ENCODE measurements at regions not wholly inside any gene's neighbourhood (a gene's known extent, or its start where the extent isn't known, plus 50 kb on each side); places are given as distances from the start of the nearest gene placed in this dataset.

DNA sequence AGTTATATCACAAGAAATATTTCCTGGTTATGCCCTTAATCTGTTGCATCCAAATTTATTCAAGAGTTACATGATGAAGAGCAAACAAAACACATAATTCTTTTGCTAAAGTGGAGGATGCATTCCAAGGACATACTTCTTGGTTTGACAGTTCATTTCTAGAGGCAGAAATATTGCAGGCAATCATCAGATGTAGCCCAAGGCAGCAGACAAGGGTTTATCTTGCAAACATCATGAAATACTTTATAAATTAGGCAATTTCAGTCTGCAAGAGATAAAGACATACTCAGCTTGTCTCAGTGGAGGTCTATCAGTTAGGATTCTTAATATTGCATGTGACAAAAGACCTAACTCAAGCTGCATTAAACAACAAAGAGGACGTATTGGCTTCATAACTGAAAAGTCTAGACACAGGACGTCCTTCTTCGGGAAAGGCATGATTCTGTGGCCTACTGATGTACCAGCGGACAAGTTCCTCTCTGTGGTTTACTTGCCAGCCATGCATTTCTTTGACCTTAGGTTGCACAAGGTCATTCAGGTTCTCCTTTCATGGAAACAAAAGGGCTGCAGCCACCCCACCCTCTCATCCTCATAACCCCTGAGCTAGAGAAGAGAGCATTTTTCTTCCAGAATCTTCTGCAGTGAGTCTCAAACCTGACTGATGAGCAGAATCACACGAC lies 204.1 kb downstream of the KATNAL1 start:
- H3K9ac ChIP-seq (ENCODE audit: low read depth, low read length), result no peak overlapping the region
- H3K4me1 ChIP-seq (ENCODE audit: insufficient read depth, low read length), result no peaks in the 10 kb centered on the region
- no peak overlapping the region for H3K27ac ChIP-seq (ENCODE audit: low read length)
- H3K36me3 ChIP-seq (ENCODE audit: insufficient read depth, low read depth, low read length), result no peaks in the 10 kb centered on the region
- no peaks in the 10 kb centered on the region for H3K27me3 ChIP-seq (ENCODE audit: insufficient read depth, low read length)
- H3K9me3 ChIP-seq (ENCODE audit: insufficient read depth, low read depth, low read length), result no peaks in the 10 kb centered on the region
- no peak overlapping the region for H3K4me3 ChIP-seq (ENCODE audit: low read length)

DNA sequence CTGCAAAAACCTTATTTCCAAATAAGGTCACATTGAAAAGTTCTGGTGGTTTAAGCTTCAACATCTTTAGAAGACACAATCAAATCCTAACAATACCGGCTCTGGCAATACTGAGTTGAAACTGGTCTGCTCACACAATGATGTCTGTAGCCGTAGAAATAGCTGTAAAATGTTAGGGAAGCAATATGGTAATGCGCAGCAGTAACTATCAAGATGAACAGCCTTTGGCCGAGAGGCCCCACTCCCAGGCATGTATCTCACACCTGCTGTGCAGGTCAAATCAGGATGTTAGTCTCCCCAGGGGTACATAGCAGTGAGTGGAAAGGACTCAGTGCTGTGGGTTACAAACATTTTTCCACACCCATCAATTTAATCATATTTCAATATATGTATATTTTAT lies 207.1 kb downstream of the KATNAL1 start:
- no peak overlapping the region for H3K27ac ChIP-seq (ENCODE audit: low read length)
- H3K27me3 ChIP-seq (ENCODE audit: insufficient read depth, low read length), result no peaks in the 10 kb centered on the region
- H3K9me3 ChIP-seq (ENCODE audit: insufficient read depth, low read depth, low read length), result no peaks in the 10 kb centered on the region
- H3K4me1 ChIP-seq (ENCODE audit: insufficient read depth, low read length), result no peaks in the 10 kb centered on the region
- no peak overlapping the region for H3K9ac ChIP-seq (ENCODE audit: low read depth, low read length)
- no peaks in the 10 kb centered on the region for H3K36me3 ChIP-seq (ENCODE audit: insufficient read depth, low read depth, low read length)
- no peak overlapping the region for H3K4me3 ChIP-seq (ENCODE audit: low read length)

DNA sequence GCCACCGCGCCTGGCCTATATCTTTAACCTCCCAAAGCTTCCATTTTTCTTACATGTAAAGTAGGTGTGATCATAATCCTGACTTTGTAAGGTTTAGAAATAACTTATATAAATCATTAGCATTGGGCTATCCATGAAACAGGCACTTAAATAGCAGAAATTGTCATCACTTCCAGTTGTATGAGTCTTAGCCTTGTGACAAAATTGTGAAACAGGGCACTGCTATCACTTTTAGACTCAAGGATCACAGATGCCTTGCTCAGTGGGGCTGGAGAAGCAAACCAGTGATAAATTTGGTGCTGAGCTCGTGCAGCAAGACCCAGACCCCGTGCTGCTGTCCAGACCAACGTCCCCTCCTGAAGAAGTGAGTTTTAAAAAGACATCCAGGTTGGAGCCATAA lies 209.7 kb downstream of the KATNAL1 start:
- no peaks in the 10 kb centered on the region for H3K27me3 ChIP-seq (ENCODE audit: insufficient read depth, low read length)
- H3K36me3 ChIP-seq (ENCODE audit: insufficient read depth, low read depth, low read length), result no peaks in the 10 kb centered on the region
- no peaks in the 10 kb centered on the region for H3K4me1 ChIP-seq (ENCODE audit: insufficient read depth, low read length)
- no peak overlapping the region for H3K27ac ChIP-seq (ENCODE audit: low read length)
- no peak overlapping the region for H3K9ac ChIP-seq (ENCODE audit: low read depth, low read length)
- no peaks in the 10 kb centered on the region for H3K9me3 ChIP-seq (ENCODE audit: insufficient read depth, low read depth, low read length)
- no peak overlapping the region for H3K4me3 ChIP-seq (ENCODE audit: low read length)

DNA sequence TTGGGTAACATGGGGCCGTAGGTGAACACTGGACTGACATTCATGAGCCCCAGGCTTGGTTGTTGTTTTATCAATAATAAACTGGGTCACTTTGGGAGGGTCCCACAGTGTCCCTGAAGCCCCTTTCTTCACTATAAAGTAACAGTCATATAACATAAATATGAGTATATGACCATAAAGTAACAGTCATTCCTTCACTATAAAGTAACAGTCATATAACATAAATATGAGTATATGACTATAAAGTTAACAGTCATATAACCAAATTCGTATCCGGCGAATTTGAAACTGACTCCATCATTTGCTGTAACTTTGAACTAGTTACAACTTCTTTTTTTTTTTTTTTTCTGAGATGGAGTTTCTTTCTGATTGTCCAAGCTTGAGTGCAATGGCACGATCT lies 210.3 kb downstream of the KATNAL1 start:
- Histone ChIP-seq H3K27me3 (ENCODE audit: insufficient read depth, low read length) (no peaks in the 10 kb centered on the region), H3K27ac (ENCODE audit: low read length) (no peak overlapping the region), H3K36me3 (ENCODE audit: insufficient read depth, low read depth, low read length) (no peaks in the 10 kb centered on the region), H3K4me1 (ENCODE audit: insufficient read depth, low read length) (no peaks in the 10 kb centered on the region), H3K4me3 (ENCODE audit: low read length) (no peak overlapping the region), H3K9me3 (ENCODE audit: insufficient read depth, low read depth, low read length) (no peaks in the 10 kb centered on the region), H3K9ac (ENCODE audit: low read depth, low read length) (no peak overlapping the region)

DNA sequence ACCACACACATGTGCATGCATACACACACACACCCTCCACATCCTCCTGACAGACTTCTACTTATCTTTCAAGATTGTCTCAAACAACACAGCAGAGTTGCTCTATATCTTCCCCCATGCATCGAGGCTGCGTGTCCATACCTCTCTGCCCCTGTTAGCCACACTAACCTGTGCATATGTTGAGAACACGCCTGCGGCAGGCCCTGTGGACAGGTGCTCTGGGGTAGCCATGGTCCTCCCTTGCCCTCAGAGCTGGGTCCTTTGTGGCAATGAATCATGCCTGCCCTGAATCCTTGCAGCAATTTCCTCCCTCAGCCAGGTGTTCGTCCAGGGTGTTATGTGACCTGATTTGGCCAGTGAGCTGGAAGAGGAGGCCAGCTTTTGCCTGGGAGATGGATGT lies 213.3 kb downstream of the KATNAL1 start:
- H3K4me1 ChIP-seq (ENCODE audit: insufficient read depth, low read length), result no peaks in the 10 kb centered on the region
- no peaks in the 10 kb centered on the region for H3K27me3 ChIP-seq (ENCODE audit: insufficient read depth, low read length)
- no peaks in the 10 kb centered on the region for H3K9me3 ChIP-seq (ENCODE audit: insufficient read depth, low read depth, low read length)
- H3K4me3 ChIP-seq (ENCODE audit: low read length), result no peak overlapping the region
- no peak overlapping the region for H3K27ac ChIP-seq (ENCODE audit: low read length)
- no peak overlapping the region for H3K9ac ChIP-seq (ENCODE audit: low read depth, low read length)
- no peaks in the 10 kb centered on the region for H3K36me3 ChIP-seq (ENCODE audit: insufficient read depth, low read depth, low read length)

DNA sequence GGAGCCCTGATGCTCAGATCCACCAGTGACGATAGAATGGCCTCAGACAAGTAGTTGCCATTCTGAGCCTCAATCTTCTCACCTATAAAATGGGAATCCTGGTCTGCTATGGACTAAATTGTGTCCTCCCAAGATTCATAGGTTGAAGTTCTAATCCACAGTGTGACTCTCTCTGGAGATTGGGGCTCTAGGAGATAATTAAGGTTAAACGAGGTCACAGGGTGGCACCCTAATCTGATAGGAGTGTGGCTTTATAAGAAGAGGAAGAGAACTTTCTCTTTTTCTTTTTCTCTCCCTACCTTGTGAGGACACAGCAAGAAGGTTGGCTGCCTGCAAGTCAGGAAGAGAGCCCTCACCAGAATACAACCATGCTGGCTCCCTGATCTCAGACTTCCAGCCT lies 214.1 kb downstream of the KATNAL1 start:
- Histone ChIP-seq H3K9ac (ENCODE audit: low read depth, low read length) (no peak overlapping the region), H3K9me3 (ENCODE audit: insufficient read depth, low read depth, low read length) (no peaks in the 10 kb centered on the region), H3K27me3 (ENCODE audit: insufficient read depth, low read length) (no peaks in the 10 kb centered on the region)

DNA sequence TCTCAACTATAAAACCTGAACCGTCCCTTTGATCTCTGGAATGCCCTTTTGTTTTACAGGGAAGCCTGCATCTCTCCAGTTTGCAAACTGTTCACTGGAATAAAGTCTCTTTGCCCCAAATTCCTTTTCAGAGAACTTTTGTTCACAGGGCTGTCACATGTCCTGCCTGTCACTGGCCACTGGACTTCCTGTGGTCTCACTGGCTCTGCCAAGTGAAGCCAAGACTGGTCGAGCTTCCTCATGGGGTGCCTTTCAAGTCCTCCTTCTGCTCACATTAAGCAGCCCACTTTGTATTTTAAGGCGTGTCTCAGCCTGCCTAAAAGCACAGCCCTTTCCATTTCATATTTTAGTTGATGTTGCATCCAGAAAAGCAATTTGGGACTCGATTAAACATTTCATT lies 215.7 kb downstream of the KATNAL1 start:
- Histone ChIP-seq H3K27me3 (ENCODE audit: insufficient read depth, low read length) (no peaks in the 10 kb centered on the region), H3K4me3 (ENCODE audit: low read length) (no peak overlapping the region), H3K9ac (ENCODE audit: low read depth, low read length) (no peak overlapping the region), H3K36me3 (ENCODE audit: insufficient read depth, low read depth, low read length) (no peaks in the 10 kb centered on the region), H3K4me1 (ENCODE audit: insufficient read depth, low read length) (no peaks in the 10 kb centered on the region), H3K9me3 (ENCODE audit: insufficient read depth, low read depth, low read length) (no peaks in the 10 kb centered on the region), H3K27ac (ENCODE audit: low read length) (no peak overlapping the region)

More for the DNA sequence above, 214.1 kb downstream of the KATNAL1 start:
- Histone ChIP-seq H3K27ac (ENCODE audit: low read length) (no peak overlapping the region), H3K4me3 (ENCODE audit: low read length) (no peak overlapping the region), H3K4me1 (ENCODE audit: insufficient read depth, low read length) (no peaks in the 10 kb centered on the region), H3K36me3 (ENCODE audit: insufficient read depth, low read depth, low read length) (no peaks in the 10 kb centered on the region)

DNA sequence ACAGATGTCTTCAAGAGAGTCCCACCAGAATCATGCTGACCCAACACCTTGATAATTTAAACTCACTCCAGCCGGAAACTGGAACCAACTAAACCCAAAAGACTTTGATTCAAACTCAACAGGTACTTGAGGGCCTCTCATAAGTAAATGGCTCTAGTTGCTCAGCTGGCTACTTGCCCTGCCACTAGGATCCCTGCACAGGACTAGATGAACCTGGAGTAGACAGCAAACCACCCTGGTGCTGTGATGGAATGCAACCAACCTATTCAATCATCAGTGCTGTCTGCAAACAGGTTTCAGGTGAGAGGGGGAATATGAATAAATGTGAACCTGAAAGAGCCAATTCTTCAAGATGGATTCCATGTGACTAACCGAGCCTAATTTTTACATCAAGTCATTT lies 216.3 kb downstream of the KATNAL1 start:
- Histone ChIP-seq H3K9ac (ENCODE audit: low read depth, low read length) (no peak overlapping the region), H3K4me3 (ENCODE audit: low read length) (no peak overlapping the region), H3K27me3 (ENCODE audit: insufficient read depth, low read length) (no peaks in the 10 kb centered on the region), H3K36me3 (ENCODE audit: insufficient read depth, low read depth, low read length) (no peaks in the 10 kb centered on the region), H3K27ac (ENCODE audit: low read length) (no peak overlapping the region), H3K9me3 (ENCODE audit: insufficient read depth, low read depth, low read length) (peaks cover 5% of the 10 kb centered on the region; the same call in 1 of the 2 replicates), H3K4me1 (ENCODE audit: insufficient read depth, low read length) (no peaks in the 10 kb centered on the region)

DNA sequence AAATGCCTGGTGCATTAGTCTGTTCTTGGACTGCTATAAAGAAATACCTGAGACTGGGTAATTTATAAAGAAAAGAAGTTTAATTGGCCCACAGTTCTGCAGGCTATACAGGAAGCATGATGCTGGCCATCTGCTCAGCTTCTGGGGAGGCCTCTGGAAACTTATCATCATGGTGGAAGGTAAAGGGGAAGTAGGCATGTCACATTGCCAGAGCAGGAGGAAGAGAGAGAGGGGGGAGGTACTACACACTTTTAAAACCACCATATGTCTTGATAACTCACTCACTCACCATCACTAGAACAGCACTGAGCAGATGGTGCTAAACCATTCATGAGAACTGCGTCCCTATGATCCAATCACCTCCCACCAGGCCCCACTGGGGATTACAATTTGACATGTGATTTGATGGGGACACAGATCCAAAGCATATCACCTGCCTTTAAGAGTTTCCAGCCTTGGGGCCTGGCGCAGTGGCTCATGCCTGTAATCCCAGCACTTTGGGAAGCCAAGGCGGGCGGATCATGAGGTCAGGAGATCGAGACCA lies 219.0 kb downstream of the KATNAL1 start:
- no peaks in the 10 kb centered on the region for H3K4me1 ChIP-seq (ENCODE audit: insufficient read depth, low read length)
- H3K27me3 ChIP-seq (ENCODE audit: insufficient read depth, low read length), result no peaks in the 10 kb centered on the region
- H3K36me3 ChIP-seq (ENCODE audit: insufficient read depth, low read depth, low read length), result no peaks in the 10 kb centered on the region
- H3K4me3 ChIP-seq (ENCODE audit: low read length), result no peak overlapping the region
- no peak overlapping the region for H3K9ac ChIP-seq (ENCODE audit: low read depth, low read length)
- no peak overlapping the region for H3K27ac ChIP-seq (ENCODE audit: low read length)
- H3K9me3 ChIP-seq (ENCODE audit: insufficient read depth, low read depth, low read length), result peaks cover 29% of the 10 kb centered on the region

DNA sequence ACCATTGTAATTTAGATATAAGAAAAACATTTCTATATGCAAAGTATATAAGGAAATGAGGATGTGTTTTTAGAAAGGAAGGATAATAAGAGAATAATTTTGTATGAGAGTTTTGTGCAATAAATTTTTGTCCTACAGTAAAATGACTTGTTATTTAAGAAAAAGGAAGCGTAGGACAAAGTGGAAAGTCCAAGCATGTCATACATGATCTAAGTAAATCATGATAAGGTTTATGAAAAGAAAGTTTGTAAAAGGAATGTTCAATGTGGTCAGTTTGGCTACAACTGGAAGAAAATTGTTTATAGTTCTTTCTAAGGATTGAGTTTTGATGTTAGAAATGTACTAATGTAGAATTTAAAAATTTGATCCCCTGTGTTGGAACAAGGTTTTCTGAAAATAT lies 222.3 kb downstream of the KATNAL1 start:
- no peak overlapping the region for H3K27ac ChIP-seq (ENCODE audit: low read length)
- H3K9me3 ChIP-seq (ENCODE audit: insufficient read depth, low read depth, low read length), result peaks cover 34% of the 10 kb centered on the region
- H3K4me1 ChIP-seq (ENCODE audit: insufficient read depth, low read length), result no peaks in the 10 kb centered on the region
- no peak overlapping the region for H3K4me3 ChIP-seq (ENCODE audit: low read length)
- H3K9ac ChIP-seq (ENCODE audit: low read depth, low read length), result no peak overlapping the region
- H3K36me3 ChIP-seq (ENCODE audit: insufficient read depth, low read depth, low read length), result no peaks in the 10 kb centered on the region
- no peaks in the 10 kb centered on the region for H3K27me3 ChIP-seq (ENCODE audit: insufficient read depth, low read length)

DNA sequence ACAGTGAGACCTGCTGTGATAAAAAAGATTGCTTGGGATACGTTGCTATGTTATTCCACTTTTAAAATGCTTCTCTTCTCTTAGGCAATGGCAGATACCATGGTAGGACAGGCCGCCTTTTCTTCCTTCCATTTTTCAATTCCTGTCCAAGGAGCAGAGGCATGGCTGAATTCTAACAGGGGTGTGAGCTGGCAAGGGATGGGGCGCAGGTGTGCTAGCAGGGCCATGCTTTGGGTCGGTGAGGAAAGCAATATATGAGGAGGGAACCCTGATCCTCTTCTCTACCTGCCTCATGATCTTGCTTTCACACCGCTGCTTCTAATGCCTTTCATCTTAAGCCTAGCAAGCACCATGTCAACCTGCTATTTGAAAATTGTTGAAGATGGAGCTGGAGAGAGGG lies 225.0 kb downstream of the KATNAL1 start:
- Histone ChIP-seq H3K4me3 (ENCODE audit: low read length) (no peak overlapping the region), H3K9ac (ENCODE audit: low read depth, low read length) (no peak overlapping the region), H3K27me3 (ENCODE audit: insufficient read depth, low read length) (no peaks in the 10 kb centered on the region), H3K4me1 (ENCODE audit: insufficient read depth, low read length) (peaks cover 5% of the 10 kb centered on the region), H3K36me3 (ENCODE audit: insufficient read depth, low read depth, low read length) (no peaks in the 10 kb centered on the region), H3K27ac (ENCODE audit: low read length) (no peak overlapping the region), H3K9me3 (ENCODE audit: insufficient read depth, low read depth, low read length) (peaks cover 34% of the 10 kb centered on the region)

DNA sequence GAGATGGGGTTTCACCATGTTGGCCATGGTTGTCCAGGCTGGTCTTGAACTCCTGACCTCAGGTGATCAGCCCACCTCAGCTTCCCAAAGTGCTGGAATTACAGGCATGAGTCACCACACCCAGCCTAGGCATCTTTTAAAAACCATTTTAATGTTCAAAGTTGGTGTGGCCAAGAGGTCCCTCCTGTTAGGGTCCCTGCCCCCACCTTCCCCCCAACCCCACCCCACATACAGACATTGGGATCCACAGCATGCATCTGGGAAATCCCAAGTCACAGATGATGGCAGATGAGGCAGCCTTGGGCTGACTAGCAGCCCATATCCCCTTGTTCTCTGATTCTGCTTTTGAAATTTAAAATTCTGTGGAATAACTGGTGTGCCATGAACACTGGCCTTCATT lies 226.0 kb downstream of the KATNAL1 start:
- Histone ChIP-seq H3K9ac (ENCODE audit: low read depth, low read length) (no peak overlapping the region), H3K4me3 (ENCODE audit: low read length) (no peak overlapping the region), H3K27ac (ENCODE audit: low read length) (no peak overlapping the region), H3K4me1 (ENCODE audit: insufficient read depth, low read length) (peaks cover 5% of the 10 kb centered on the region), H3K9me3 (ENCODE audit: insufficient read depth, low read depth, low read length) (peaks cover 32% of the 10 kb centered on the region), H3K27me3 (ENCODE audit: insufficient read depth, low read length) (no peaks in the 10 kb centered on the region), H3K36me3 (ENCODE audit: insufficient read depth, low read depth, low read length) (no peaks in the 10 kb centered on the region)

Data from iPS-20b (cell line).